NCI-H2196 (cell line): ENCODE measurements at regions not wholly inside any gene's neighbourhood (a gene's known extent, or its start where the extent isn't known, plus 50 kb on each side); places are given as distances from the start of the nearest gene placed in this dataset.

ENCODE experiments used
- DNase-seq: peaks from one replicate; lab custom pipeline; 2025; ENCODE audit not compliant: unreplicated experiment; lab: John Stamatoyannopoulos, UW

- no peak for DNase-seq
Measured at GRCh38 chr2:45256173-45256866, 247.1 kb upstream of the SIX2 start.

- DNase-seq, result no peak
Measured at GRCh38 chr2:45255563-45255962, 246.3 kb upstream of the SIX2 start.

- no peak for DNase-seq
Measured at GRCh38 chr2:45254025-45254424, 244.8 kb upstream of the SIX2 start.

DNA sequence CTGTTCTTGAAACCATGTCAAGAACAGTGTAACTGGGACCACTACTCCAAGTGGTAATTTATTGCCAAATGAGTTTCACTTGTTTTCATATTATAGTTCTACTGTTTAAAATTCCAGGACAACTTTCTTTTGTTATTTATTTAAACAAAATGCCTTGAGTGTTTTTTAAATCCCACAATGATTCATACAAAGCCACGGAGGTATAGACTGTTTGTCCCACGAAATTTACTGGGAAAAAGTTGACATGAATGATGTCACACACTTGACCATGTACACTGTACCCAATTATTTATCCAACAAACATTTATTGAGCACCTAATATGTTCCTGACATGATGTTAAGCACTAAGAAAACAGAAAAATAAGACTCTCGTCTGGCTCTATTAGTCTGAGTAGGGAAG, 243.9 kb upstream of the SIX2 start:
- no peak for DNase-seq

- DNase-seq, result no peak
Measured at GRCh38 chr2:45250176-45250575, 240.9 kb upstream of the SIX2 start.

DNA sequence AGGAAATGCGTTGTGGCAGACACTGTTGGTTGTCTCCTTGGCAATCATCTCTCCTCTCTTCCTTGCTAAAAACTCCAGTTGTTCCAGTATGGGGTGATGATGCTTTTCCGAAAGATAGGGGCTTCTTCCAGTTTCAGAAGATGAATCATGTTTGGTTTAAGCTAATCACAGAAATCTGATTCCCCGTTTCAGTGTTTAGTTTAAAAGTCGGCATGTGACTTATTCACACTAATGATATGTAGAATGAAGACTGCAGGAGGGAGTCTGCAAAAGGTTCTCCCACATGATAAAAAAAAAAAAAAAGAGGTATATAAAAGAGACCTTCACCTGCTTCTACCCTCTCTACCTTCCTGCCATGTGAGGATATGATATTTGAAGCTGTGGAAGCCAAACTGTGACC, 239.0 kb upstream of the SIX2 start:
- DNase-seq, result no peak

DNA sequence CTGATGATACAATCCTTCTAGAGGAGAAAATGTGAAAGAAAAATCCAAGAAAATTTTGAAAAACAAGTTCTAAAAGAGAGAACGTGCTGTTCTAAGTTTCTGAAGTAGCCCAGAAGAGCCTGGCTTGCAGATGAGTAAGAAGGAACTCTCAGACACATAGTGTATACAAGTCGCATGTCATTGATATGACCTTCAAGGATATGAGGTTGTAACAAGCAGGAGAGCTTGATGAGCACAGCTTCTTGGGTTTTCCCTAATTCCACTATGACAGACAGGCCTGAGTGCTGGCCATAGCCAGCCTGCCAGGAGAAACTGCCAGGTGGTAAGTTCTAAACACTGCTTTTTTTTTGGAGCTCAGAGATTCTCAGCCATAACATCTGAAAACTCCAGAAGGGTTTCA, 235.7 kb upstream of the SIX2 start:
- no peak for DNase-seq

GRCh38 chr2:45242161-45242741, 233.0 kb upstream of the SIX2 start:
- peak; percentile 79 for DNase-seq

DNA sequence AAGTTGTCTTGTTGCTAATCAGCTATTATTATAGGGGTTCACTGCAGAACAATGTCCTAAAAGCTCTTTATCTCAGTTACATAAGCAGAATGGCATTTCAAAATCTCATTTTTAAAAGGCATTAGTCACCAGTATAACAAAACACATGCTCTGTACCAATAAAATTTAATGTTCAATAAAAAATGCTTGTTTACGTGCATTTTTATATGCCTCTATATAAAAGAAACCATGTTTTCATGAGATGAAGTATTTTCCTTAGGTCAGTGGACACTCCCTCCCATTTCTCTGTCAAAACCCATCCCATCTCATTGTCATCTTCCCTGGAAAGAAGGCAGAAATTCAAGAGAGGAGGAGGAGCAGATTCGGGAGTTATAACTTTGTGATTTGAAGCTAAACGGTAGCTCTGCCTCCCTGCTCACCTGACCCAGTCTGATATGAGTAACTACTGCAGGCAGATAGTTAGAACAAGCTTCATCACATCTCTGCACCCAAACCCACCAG, 231.9 kb upstream of the SIX2 start:
- no peak for DNase-seq

DNA sequence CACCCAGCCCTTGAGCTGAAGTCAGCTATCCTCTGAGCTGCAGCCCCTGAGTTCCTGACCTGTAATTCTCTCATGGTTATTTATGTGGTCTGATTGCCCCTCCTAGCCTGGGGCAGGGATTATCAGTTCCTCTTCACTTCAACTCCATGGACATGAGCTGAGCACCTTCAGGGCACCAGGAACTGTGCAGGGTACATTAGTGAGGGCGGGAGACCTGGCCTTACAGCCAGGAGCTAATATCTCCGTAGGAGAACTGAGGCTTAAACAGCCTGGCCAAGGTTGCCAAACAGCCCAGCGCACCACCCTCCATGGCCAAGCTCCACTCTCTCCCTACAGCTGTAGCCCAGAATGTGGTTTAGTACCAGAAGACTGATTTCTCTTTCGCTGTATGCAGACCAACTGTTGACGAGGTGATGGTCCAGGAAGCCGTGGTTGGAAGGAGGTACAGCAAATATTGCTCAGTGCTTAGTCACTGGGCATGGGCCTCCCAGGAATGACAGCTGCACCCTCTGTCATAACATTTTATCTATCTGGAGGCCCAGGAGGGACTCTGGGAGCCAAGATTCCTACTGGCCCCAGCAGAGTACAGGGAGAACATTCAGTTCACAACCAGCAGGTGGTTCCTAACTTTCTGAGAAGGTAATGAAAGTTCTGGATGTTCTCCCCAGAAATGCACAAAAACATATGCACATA, 228.7 kb upstream of the SIX2 start:
- peak; percentile 30 for DNase-seq

DNA sequence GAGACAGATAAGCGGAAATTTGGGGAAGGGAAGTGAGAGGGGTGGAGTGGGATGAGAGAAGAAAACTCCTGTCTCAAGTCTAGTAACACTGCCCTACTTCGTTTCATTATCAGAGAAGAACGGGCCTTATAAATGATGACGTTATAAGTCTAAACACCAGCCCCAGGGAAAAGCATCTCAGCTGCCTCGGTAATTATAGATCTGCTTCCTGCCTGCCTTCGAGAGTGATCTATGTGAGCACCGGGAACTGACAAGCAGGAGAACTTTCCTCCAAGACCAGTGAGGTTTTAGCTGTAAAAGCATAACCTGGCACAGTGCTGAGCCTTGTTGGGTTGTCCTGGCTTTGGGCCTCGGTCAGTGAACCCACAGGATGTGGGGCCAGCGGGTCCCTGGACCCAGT, 227.9 kb upstream of the SIX2 start:
- no peak for DNase-seq

DNA sequence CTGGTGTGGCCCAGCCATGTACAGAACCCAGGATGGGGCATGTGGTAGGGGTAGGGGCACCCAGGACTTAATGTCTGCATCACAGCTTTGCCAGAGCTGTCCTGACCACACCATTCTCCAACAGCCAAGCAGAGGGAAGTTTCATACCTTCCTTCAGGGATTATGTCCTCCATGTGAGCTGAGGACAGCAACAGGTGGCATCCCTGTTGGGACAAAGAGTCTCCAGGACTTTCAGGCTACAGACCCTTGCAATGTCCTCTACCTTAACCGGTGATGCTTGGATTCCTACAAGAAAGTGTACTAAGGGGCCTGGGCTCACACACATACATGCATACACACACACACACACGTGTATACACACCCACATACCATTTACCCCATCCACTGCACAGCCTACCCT, 227.0 kb upstream of the SIX2 start:
- no peak for DNase-seq

GRCh38 chr2:45233301-45233700, 224.0 kb upstream of the SIX2 start:
- no peak for DNase-seq

- no peak for DNase-seq
Measured at GRCh38 chr2:45232818-45233217, 223.6 kb upstream of the SIX2 start.

DNA sequence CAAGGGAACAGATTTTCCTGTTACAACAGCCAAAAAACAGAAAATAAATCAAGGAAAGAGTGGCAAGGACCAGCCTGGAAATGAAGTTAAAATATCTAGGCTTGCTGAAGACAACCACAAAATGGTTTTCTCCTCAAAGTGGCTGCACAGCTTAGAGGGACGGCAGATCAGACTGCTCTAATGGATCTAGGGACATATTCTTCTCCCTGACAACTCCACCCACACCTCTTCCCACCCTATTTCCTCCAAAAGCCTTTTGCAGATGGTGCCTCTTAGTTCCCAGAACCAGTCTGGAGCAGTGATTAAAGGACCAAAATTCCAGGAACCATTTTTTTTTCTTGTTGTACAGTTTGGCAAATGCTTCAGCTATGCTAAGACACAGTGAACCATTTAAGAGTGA, 220.2 kb upstream of the SIX2 start:
- no peak for DNase-seq

DNA sequence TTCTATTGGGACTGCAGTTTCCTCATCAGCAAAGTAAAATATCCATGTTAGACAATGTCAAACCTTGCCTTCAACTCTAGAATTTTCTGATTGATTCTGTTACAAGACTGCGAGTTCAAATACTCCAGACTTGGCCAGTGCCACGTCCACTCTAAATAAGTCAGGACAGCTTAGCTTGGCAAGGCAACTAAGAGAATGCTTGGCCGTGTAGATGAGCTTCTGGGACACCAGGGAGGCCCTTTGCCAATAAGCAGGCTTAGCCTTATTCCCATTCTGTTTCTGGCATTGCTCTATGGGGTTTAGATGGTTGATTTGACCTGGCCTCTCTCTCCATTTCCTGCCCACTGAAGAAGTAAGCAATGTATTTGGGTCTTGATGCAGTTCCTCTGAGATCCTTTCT, 218.1 kb upstream of the SIX2 start:
- no peak for DNase-seq

DNA sequence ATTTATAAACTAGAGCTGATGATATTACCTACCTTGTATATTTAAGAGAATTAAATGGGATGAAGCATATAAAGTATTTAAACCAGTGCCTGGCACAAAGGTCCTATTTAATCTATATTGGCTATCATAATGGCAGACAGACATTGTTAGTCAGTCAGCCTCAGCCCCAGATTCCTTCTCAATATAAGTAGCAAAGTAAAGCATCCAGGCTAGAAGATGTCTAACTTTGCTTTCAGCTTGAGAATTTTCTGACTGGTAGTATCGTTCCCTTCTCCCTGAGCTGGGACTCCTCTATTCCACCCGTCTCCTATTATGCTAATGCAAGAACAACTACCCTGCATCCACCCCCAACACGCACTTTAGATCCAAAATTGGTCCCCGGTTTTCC, 215.7 kb upstream of the SIX2 start:
- DNase-seq, result no peak

GRCh38 chr2:45224321-45224992, 215.2 kb upstream of the SIX2 start:
- no peak for DNase-seq

- no peak for DNase-seq
Measured at GRCh38 chr2:45223531-45223930, 214.3 kb upstream of the SIX2 start.

DNA sequence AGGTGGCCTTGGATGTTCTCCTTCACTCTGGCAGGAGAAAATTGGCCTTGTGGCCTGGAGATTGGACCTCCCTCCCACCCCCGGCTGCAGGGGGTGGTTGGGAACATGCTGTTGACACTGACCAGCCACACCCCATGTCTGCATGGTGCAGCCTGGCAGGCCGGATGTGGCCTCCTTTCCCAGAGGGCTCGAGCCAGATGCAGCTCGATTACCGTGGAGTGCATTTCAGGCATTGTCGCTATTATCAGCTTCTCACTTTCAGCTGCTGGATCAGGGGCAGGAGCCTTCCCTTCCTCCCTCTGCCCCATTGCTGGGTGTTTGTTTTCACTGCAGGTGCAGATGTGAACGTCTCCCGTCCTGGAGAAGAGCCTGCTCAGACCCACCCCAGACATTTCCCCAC, 211.0 kb upstream of the SIX2 start:
- DNase-seq, result peak; percentile 91

DNA sequence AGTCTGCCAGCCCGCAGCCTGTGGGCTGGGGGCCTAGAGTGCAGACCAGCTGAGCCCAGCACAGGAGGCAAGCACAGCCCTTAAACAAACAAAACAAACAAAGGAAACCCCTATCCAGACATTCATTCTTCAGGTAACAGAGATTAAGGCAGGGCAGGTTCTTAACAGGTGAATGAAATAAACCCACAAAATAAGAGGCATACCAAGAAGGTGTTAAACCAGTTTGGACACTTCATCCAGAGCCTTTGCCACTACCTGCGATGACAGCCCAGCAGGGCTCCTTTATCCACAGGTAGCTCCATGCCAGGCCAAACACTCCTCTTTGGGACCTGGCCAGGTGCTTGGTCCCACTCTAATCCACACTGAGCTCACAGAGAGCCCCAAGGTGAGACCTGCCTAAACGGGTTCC, 209.7 kb upstream of the SIX2 start:
- peak; percentile 67 for DNase-seq

GRCh38 chr2:45218297-45218696, 209.0 kb upstream of the SIX2 start:
- no peak for DNase-seq
